Mucosa of descending colon (tissue), 3 donors: ENCODE measurements at regions not wholly inside any gene's neighbourhood (a gene's known extent, or its start where the extent isn't known, plus 50 kb on each side); places are given as distances from the start of the nearest gene placed in this dataset.

Experiments used
- ATAC-seq: fragments of 200-7000 bp; cut with Tn5 transposase; one replicate; pipeline ENCODE4 v1.9.1; 2020; ENCODE audit warnings: mild to moderate bottlenecking, moderate library complexity
- DNase-seq, 3 donors: peaks; one replicate each; pipeline ENCODE4 v3.0.0-alpha.2; 2020
- H3K36me3 ChIP-seq: fragments of 200-600 bp; one replicate; pipeline ENCODE4 v1.8.0; 2021; ENCODE audit warnings: low read depth, mild to moderate bottlenecking
- H3K4me1 ChIP-seq: fragments of 200-600 bp; one replicate; pipeline ENCODE4 v1.8.0; 2021; ENCODE audit warnings: low read depth, mild to moderate bottlenecking
- H3K4me3 ChIP-seq: fragments of 200-600 bp; one replicate; pipeline ENCODE4 v1.8.0; 2021; ENCODE audit warnings: mild to moderate bottlenecking
- H3K9me3 ChIP-seq: fragments of 200-600 bp; one replicate; pipeline ENCODE4 v1.8.0; 2021; ENCODE audit warnings: mild to moderate bottlenecking
- CTCF ChIP-seq: fragments of 200-600 bp; IDR thresholded peaks from one replicate; pipeline ENCODE4 v1.8.0; 2022; ENCODE audit warnings: antibody characterized with exemption, mild to moderate bottlenecking
- intact Hi-C, 2 donors: fragments of 100-400 bp; cut with DNase I in 1 of 2; cut with micrococcal nuclease in 1 of 2; formaldehyde crosslinking; loops; one replicate each; pipeline versions ENCODE4 v1.11.0 to v1.11.1; 2022; cut with DNase I, micrococcal nuclease
- donor health status: DM: no; HTN: no; CAD: no; lungs with moderate emphysema.
- donor health status: DM: no; HTN: no; CAD: no.
- donor health status: DM: no; HTN: yes; CAD: no.

GRCh38 chr18:46269275-46269674 lies 165.1 kb downstream of the HAUS1 start:
- TF ChIP-seq CTCF: no peak
- ATAC-seq (no peak), DNase-seq (no peak)
- no peaks in the 10 kb centered on the region for H3K36me3 ChIP-seq
- H3K4me3 ChIP-seq: no peak overlapping the region
- H3K9me3 ChIP-seq: no peaks in the 10 kb centered on the region
- peaks cover 32% of the 10 kb centered on the region for H3K4me1 ChIP-seq
- intact Hi-C loops: no loop called here

- H3K9me3 ChIP-seq: no peaks in the 10 kb centered on the region
- ATAC-seq: peak; percentile 70
- H3K4me1 ChIP-seq: peaks cover 32% of the 10 kb centered on the region
- no peak for DNase-seq
- H3K4me3 ChIP-seq: no peak overlapping the region
- H3K36me3 ChIP-seq: no peaks in the 10 kb centered on the region
- no peak for TF ChIP-seq CTCF
- intact Hi-C loops: loop anchor here in 1 of 2 donors (10.0 kb wide), 1 partner anchor 213 kb away; no protein-coding TSS in a partner anchor
Measured at GRCh38 chr18:46271488-46271887, 167.3 kb downstream of the HAUS1 start.

GRCh38 chr18:46273861-46274260 lies 169.7 kb downstream of the HAUS1 start:
- intact Hi-C loops: loop anchor here in 1 of 2 donors (10.0 kb wide), 1 partner anchor 211 kb away; no protein-coding TSS in a partner anchor
- no peaks in the 10 kb centered on the region for H3K36me3 ChIP-seq
- ATAC-seq: peak; percentile 18
- DNase-seq: no peak
- no peak for TF ChIP-seq CTCF
- no peak overlapping the region for H3K4me3 ChIP-seq
- peaks cover 27% of the 10 kb centered on the region for H3K4me1 ChIP-seq
- H3K9me3 ChIP-seq: no peaks in the 10 kb centered on the region

DNA sequence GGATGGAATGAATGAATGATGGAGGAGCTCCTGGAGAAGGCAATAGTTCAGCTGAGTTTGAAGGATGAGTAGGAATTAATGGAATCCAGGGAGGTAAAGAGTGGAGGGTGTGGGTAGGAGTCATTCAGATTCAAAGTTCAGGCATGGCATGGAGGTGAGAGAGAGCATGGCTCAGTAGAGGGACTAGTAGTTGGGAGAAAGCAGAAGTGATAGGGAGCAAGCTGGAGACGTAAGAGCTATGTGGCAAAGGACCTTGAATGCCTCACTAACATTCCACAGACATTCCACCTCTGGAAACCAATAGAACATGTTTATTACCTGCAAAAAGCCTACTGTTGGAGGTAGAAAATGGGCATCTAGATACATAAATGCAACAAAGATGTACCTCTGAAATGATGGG lies 170.1 kb downstream of the HAUS1 start:
- H3K4me1 ChIP-seq: peaks cover 27% of the 10 kb centered on the region
- intact Hi-C loops: loop anchor here in 1 of 2 donors (10.0 kb wide), 1 partner anchor 211 kb away; no protein-coding TSS in a partner anchor
- no peak overlapping the region for H3K4me3 ChIP-seq
- no peak for DNase-seq
- TF ChIP-seq CTCF: no peak
- no peaks in the 10 kb centered on the region for H3K9me3 ChIP-seq
- ATAC-seq: peak; percentile 34
- no peaks in the 10 kb centered on the region for H3K36me3 ChIP-seq

DNA sequence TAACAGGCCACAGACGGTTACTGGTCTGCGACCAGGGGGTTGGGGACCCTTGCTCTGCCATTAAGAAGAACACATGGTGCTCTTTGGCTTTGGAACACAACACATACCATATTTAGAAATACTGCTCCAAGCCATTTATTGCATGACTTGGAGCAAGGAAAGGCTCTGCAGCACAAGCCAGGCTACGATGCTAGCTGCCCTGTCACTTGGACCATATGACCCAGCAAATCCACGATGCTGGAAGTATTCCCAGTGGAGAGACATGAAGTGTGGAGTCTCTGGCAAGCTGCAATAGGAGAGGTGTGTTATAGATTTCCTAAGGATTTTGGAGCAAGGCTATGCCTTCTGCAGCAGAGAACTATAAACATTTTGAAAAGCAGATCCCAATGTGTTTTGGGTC lies 171.2 kb downstream of the HAUS1 start:
- TF ChIP-seq CTCF: no peak
- intact Hi-C loops: loop anchor here in 1 of 2 donors (10.0 kb wide), 1 partner anchor 209 kb away; no protein-coding TSS in a partner anchor
- no peak for DNase-seq
- Histone ChIP-seq H3K36me3 (no peaks in the 10 kb centered on the region), H3K4me3 (no peak overlapping the region), H3K9me3 (no peaks in the 10 kb centered on the region), H3K4me1 (peaks cover 27% of the 10 kb centered on the region)
- no peak for ATAC-seq

GRCh38 chr18:46276748-46277147 lies 172.6 kb downstream of the HAUS1 start:
- Histone ChIP-seq H3K4me1 (peaks cover 16% of the 10 kb centered on the region), H3K9me3 (no peaks in the 10 kb centered on the region), H3K4me3 (no peak overlapping the region), H3K36me3 (no peaks in the 10 kb centered on the region)
- intact Hi-C loops: loop anchor here in 1 of 2 donors (10.0 kb wide), 1 partner anchor 208 kb away; no protein-coding TSS in a partner anchor
- no peak for ATAC-seq
- no peak for DNase-seq
- no peak for TF ChIP-seq CTCF
